ENCODE measurements at regions not wholly inside any gene's neighbourhood (a gene's known extent, or its start where the extent isn't known, plus 50 kb on each side); places are given as distances from the start of the nearest gene placed in this dataset.
A peak's percentile ranks its signal among the peaks of the same experiment; 100 is the strongest.

DNA sequence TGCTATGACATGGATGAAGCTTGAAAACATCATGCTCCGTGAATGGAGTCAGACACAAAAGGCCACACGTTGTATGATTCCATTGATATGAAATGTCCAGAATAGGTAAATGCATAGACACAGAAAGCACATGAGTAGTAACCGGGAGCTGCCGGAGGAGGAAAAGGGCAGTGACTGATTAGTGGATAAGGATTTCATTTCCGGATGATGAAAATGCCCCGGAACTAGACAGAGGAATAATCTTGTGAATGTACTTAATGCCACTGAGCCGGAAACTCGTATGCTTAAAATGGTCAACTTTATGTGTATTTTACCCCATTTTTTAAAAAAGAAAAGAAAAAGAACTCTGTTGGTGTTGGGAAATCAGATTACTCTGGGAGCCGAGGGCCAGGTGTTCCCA lies 112.7 kb upstream of the FAM9B start:
- Histone ChIP-seq H3K4me3 (no peak overlapping the region), H3K27ac (no peak overlapping the region), H3K4me1 (replicated peaks in 1 of 2) (no peaks in the 10 kb centered on the region), H3K9me3 (replicated peaks in 1 of 3) (no peaks in the 10 kb centered on the region), H3K36me3 (replicated peaks in 1 of 2) (no peaks in the 10 kb centered on the region), H3K27me3 (no peaks in the 10 kb centered on the region)
- no peak for TF ChIP-seq POLR2A (IDR thresholded peaks at IDR 0.05)
- TF ChIP-seq CTCF (IDR thresholded peaks at IDR 0.05) = no peak
- DNase-seq = no peak
- intact Hi-C loops (cut with DNase I) = no loop called here
- WGBS, 4 donors = 81 to 94% (median 88%) methylated on average over 9 of the region's 9 CpGs

GRCh38 chrX:9147086-9147485 lies 113.2 kb upstream of the FAM9B start:
- 61 to 83% (median 75%) methylated on average over 3 to 5 of the region's 5 CpGs for WGBS, 4 donors
- Histone ChIP-seq H3K36me3 (replicated peaks in 1 of 2) (no peaks in the 10 kb centered on the region), H3K4me1 (replicated peaks in 1 of 2) (no peaks in the 10 kb centered on the region), H3K27ac (no peak overlapping the region), H3K9me3 (replicated peaks in 1 of 3) (no peaks in the 10 kb centered on the region), H3K27me3 (no peaks in the 10 kb centered on the region), H3K4me3 (no peak overlapping the region)
- no peak for DNase-seq
- intact Hi-C loops (cut with DNase I) = no loop called here
- TF ChIP-seq CTCF (IDR thresholded peaks at IDR 0.05) = no peak
- TF ChIP-seq POLR2A (IDR thresholded peaks at IDR 0.05) = no peak

DNA sequence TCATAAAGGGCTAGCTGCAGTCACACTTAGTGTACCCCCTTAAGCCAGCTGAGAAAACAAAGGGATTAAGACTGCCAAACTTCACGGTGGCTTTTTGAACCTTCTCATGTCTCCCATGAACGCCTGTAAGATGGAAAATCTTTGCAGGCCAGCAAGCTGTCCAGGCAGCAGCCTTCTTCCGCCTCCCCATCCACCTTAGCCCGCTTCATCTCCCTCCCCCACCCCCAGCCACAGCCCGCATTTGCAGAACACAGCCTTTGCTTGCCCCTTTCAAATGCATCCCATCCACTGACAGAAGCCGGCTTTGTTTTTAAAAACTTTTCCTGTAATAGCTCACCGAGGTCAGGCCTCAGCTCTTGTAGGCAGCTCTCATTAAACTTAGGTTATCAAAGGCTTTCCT lies 113.8 kb upstream of the FAM9B start:
- intact Hi-C loops (cut with DNase I) = no loop called here
- no peak for TF ChIP-seq POLR2A (IDR thresholded peaks at IDR 0.05)
- no peak for TF ChIP-seq CTCF (IDR thresholded peaks at IDR 0.05)
- H3K27me3 ChIP-seq = no peaks in the 10 kb centered on the region
- no peaks in the 10 kb centered on the region for H3K36me3 ChIP-seq (replicated peaks in 1 of 2)
- H3K27ac ChIP-seq = no peak overlapping the region
- DNase-seq = no peak
- 26 to 78% (median 60%) methylated on average over 4 to 7 of the region's 7 CpGs for WGBS, 4 donors
- H3K4me1 ChIP-seq (replicated peaks in 1 of 2) = no peaks in the 10 kb centered on the region
- H3K9me3 ChIP-seq (replicated peaks in 1 of 3) = no peaks in the 10 kb centered on the region
- H3K4me3 ChIP-seq = no peak overlapping the region

DNA sequence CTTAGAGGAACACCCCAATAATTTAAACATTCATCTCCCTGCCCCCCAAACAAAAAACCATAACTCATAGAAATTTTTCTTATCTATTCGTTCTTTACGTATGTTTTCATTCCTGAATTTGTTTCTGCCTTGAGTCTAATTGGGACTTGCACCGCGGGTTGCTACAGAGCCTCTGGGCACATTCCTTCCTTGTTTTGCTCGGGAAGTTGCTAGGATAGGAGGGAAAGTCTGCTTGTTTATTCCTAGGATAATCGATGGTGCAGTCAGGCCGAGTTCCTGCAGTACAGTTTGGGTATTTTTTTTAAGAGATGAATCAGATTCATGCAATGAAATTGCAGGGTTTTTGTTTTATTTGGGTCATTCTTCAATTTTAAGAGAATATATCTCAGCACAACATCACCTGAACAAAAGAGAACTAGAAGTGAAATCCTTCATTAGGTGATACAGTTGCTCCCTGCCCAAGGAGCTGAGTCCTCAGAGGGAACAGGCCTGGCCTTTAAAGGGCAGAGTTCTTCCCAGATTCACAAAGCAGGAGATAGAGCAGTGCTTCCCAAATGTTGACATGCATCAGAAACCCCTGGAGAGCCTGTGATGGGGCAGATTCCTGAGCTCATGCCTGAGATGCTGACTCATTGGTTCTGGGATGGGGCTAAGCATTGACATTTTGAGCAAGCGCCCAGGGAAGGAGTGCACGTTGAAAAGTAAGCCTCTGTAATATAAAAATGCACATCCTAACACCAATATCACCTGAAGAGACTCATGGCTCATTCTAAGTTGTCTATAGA lies 114.9 kb upstream of the FAM9B start:
- TF ChIP-seq POLR2A (IDR thresholded peaks at IDR 0.05) = no peak
- TF ChIP-seq CTCF (IDR thresholded peaks at IDR 0.05) = no peak
- no peak for DNase-seq
- peak overlapping the region in 1 of 5 donors; percentile 55 for H3K27ac ChIP-seq

More for the DNA sequence above, 114.9 kb upstream of the FAM9B start:
- H3K36me3 ChIP-seq (replicated peaks in 1 of 2) = no peaks in the 10 kb centered on the region
- H3K4me1 ChIP-seq (replicated peaks in 1 of 2) = no peaks in the 10 kb centered on the region
- H3K27me3 ChIP-seq = no peaks in the 10 kb centered on the region
- no peaks in the 10 kb centered on the region for H3K9me3 ChIP-seq (replicated peaks in 1 of 3)
- no peak overlapping the region for H3K4me3 ChIP-seq
- 40 to 66% (median 54%) methylated on average over 9 of the region's 9 CpGs for WGBS, 4 donors
- intact Hi-C loops (cut with DNase I) = no loop called here

Measured in adrenal gland (tissue), 9 donors.